K562 (cell line): ENCODE measurements at regions not wholly inside any gene's neighbourhood (a gene's known extent, or its start where the extent isn't known, plus 50 kb on each side); places are given as distances from the start of the nearest gene placed in this dataset.

Experiments used
- ATAC-seq: fragments of 200-7000 bp; cut with Tn5 transposase; 3 replicates; pipeline ENCODE4 v1.9.1; 2020; ENCODE audit warnings: moderate library complexity
- BruUV-seq: library from RNA; stranded (reverse); fragments of 400-500 nt; replicated peaks from 2 replicates; lab custom pipeline; 2021; lab: Mats Ljungman, UMichigan
- CTCF ChIA-PET: fragments of 300-600 bp; formaldehyde crosslinking; extraction: SDS; loops from one replicate; lab custom pipeline; 2021; ENCODE audit warnings: low intra/inter-chr PET ratio; lab: Yijun Ruan, JAX
- POLR2A ChIA-PET: fragments of 300-600, 350-650 bp; sonication (Branson Sonifier 250); formaldehyde crosslinking; extraction: SDS; loops from one replicate; lab custom pipeline; 2021; ENCODE audit warnings: antibody characterized with exemption, inconsistent platforms; lab: Yijun Ruan, JAX
- DNase-seq, 4 experiments: peaks; one replicate each; pipeline versions ENCODE4 v3.0.0 to v3.0.0-alpha.2; 2011 to 2018; ENCODE audit warnings: low spot score in 3 of 4, mixed read lengths in 3 of 4; ENCODE audit errors: extremely low read depth in 1 of 4
- FAIRE-seq: peaks from 2 replicates; lab custom pipeline; 2011; peaks lifted over from hg19 to GRCh38; lab: Jason Lieb, UNC
- H2AFZ ChIP-seq: 2 replicates; pipeline ENCODE4 v1.6.0; 2011; ENCODE audit warnings: low read depth, low read length, control low read depth, inconsistent platforms
- H3K27ac ChIP-seq: fragments of 200-600 bp; 3 replicates; pipeline ENCODE4 v1.8.0; 2011; ENCODE audit warnings: low read depth, mild to moderate bottlenecking, control low read depth, inconsistent platforms, low read length, moderate library complexity, mixed read lengths; ENCODE audit errors: extremely low read depth
- H3K27me3 ChIP-seq, 2 experiments: fragments of 300-600 bp in 1 of 2; 2 replicates in 1 of 2; 3 replicates in 1 of 2; pipeline versions ENCODE4 v1.6.0 to v1.8.0; 2011; ENCODE audit warnings: inconsistent platforms in 2 of 2, low read length in 2 of 2, mild to moderate bottlenecking in 1 of 2, mixed read lengths in 1 of 2, moderate library complexity in 1 of 2; ENCODE audit not compliant: control insufficient read depth in 2 of 2, insufficient read depth in 2 of 2
- H3K36me3 ChIP-seq: fragments of 300-600 bp; 3 replicates; pipeline ENCODE4 v1.8.0; 2011; ENCODE audit warnings: mild to moderate bottlenecking, low read length, inconsistent platforms; ENCODE audit not compliant: control insufficient read depth, insufficient read depth
- H3K4me1 ChIP-seq, 2 experiments: fragments of 200-600 bp in 1 of 2; replicated peaks in 1 of 2; 2 replicates in 1 of 2; 3 replicates in 1 of 2; pipeline versions ENCODE4 v1.5.1 to v1.8.0; 2011; ENCODE audit warnings: inconsistent platforms in 2 of 2, low read length in 2 of 2, mild to moderate bottlenecking in 1 of 2, mixed read lengths in 1 of 2, moderate library complexity in 1 of 2; ENCODE audit not compliant: control insufficient read depth in 2 of 2, insufficient read depth in 2 of 2
- H3K4me2 ChIP-seq: 2 replicates; pipeline ENCODE4 v1.6.1; 2011; ENCODE audit warnings: low read length, control low read depth, inconsistent platforms, mixed read lengths; ENCODE audit not compliant: insufficient read depth
- H3K4me3 ChIP-seq: fragments of 200-600 bp; sonication (generic), shearing (Covaris generic); 2 replicates; pipeline ENCODE4 v1.5.1; 2016; ENCODE audit warnings: control low read depth, inconsistent platforms
- H3K79me2 ChIP-seq: fragments of 200-600 bp; 3 replicates; pipeline ENCODE4 v1.8.0; 2011; ENCODE audit warnings: low read length, inconsistent platforms; ENCODE audit not compliant: control insufficient read depth, insufficient read depth
- H3K9ac ChIP-seq, 2 experiments: 2 replicates each; pipeline versions ENCODE4 v1.6.0 to v1.6.1; 2011; ENCODE audit warnings: low read depth in 2 of 2, low read length in 2 of 2, control low read depth in 1 of 2, inconsistent platforms in 1 of 2, mild to moderate bottlenecking in 1 of 2, mixed read lengths in 1 of 2; ENCODE audit not compliant: insufficient read depth in 1 of 2
- H3K9me1 ChIP-seq: one replicate; pipeline ENCODE4 v1.6.0; 2011; ENCODE audit warnings: inconsistent platforms, mild to moderate bottlenecking, low read length, moderate library complexity; ENCODE audit not compliant: control insufficient read depth, insufficient read depth
- H3K9me3 ChIP-seq: replicated peaks from 2 replicates; pipeline ENCODE4 v1.5.1; 2011; ENCODE audit warnings: low read depth, low read length, inconsistent platforms; ENCODE audit not compliant: control insufficient read depth, insufficient read depth
- H4K20me1 ChIP-seq: replicated peaks from 2 replicates; pipeline ENCODE4 v1.6.1; 2011; ENCODE audit warnings: low read length, inconsistent platforms, mixed read lengths; ENCODE audit not compliant: control insufficient read depth, insufficient read depth
- ARID3A ChIP-seq: IDR thresholded peaks from 2 replicates; pipeline ENCODE4 v1.6.1; 2012; ENCODE audit warnings: low read depth, low read length, improper control_type of control experiment, borderline replicate concordance
- FOXP4 ChIP-seq: sonication (generic); formaldehyde crosslinking; IDR thresholded peaks from 2 replicates; pipeline ENCODE4 v1.8.0; 2022; ENCODE audit warnings: mild to moderate bottlenecking, missing genetic modification reagents, borderline replicate concordance
- HSF4 ChIP-seq: fragments of 250-450 bp; sonication (Bioruptor Pico); IDR thresholded peaks from 2 replicates; pipeline ENCODE4 v2.1.2; 2022; ENCODE audit warnings: mild to moderate bottlenecking, moderate library complexity, borderline replicate concordance
- MAFK ChIP-seq: IDR thresholded peaks from 2 replicates; pipeline ENCODE4 v1.6.1; 2011; ENCODE audit warnings: low read length, improper control_type of control experiment
- MCM5 ChIP-seq: fragments of 450-650 bp; IDR thresholded peaks from 2 replicates; pipeline ENCODE4 v1.6.1; 2016; ENCODE audit warnings: low read depth
- NCOA1 ChIP-seq: fragments of 450-650 bp; IDR thresholded peaks from 2 replicates; pipeline ENCODE4 v1.6.1; 2016; ENCODE audit warnings: low read depth
- POLR3A ChIP-seq: IDR thresholded peaks from 2 replicates; pipeline ENCODE4 v1.6.1; 2011; ENCODE audit warnings: borderline replicate concordance, mild to moderate bottlenecking, moderate library complexity; ENCODE audit not compliant: insufficient read length, insufficient read depth; ENCODE audit errors: extremely low read depth
- PREB ChIP-seq: sonication (generic); formaldehyde crosslinking; IDR thresholded peaks from 2 replicates; pipeline ENCODE4 v1.8.1; 2023; ENCODE audit warnings: mild to moderate bottlenecking, missing genetic modification reagents
- RBM15 ChIP-seq: fragments of 200-400 bp; formaldehyde crosslinking; IDR thresholded peaks from 2 replicates; pipeline ENCODE4 v1.6.1; 2018; ENCODE audit warnings: mild to moderate bottlenecking, low read length, moderate library complexity; ENCODE audit not compliant: insufficient read depth
- SRSF7 ChIP-seq: fragments of 200-400 bp; formaldehyde crosslinking; optimal IDR thresholded peaks from 2 replicates; pipeline ENCODE3; 2017; ENCODE audit warnings: mild to moderate bottlenecking, low read depth, low read length
- TBP ChIP-seq: optimal IDR thresholded peaks from 2 replicates; pipeline ENCODE3; 2011; ENCODE audit warnings: low read depth, low read length, improper control_type of control experiment
- U2AF1 ChIP-seq: fragments of 200-400 bp; formaldehyde crosslinking; optimal IDR thresholded peaks from 2 replicates; pipeline ENCODE3; 2017; ENCODE audit warnings: mild to moderate bottlenecking, low read depth, low read length, moderate library complexity
- YBX1 ChIP-seq: fragments of 450-650 bp; IDR thresholded peaks from 2 replicates; pipeline ENCODE4 v1.7.1; 2016; ENCODE audit warnings: mild to moderate bottlenecking
- ZNF740 ChIP-seq, 3 experiments: fragments of 200-800 bp in 1 of 3; sonication (Bioruptor generic) in 1 of 3; sonication (generic) in 1 of 3; formaldehyde crosslinking in 1 of 3; IDR thresholded peaks; 2 replicates each; pipeline versions ENCODE4 v1.6.1 to v1.8.0; 2016 to 2022; ENCODE audit warnings: mild to moderate bottlenecking in 2 of 3, missing compliant biosample characterization in 2 of 3, missing genetic modification characterization in 2 of 3, missing genetic modification reagents in 1 of 3
- WGBS: fragments of 100-300 bp; shearing (Covaris generic); methylation state at CpG from one replicate; pipeline ENCODE4 v1.1.6; 2016; ENCODE audit warnings: low coverage, mixed read lengths; ENCODE audit not compliant: insufficient coverage; ENCODE audit errors: missing lambda C conversion rate; 5-methylcytosine and 5-hydroxymethylcytosine counted together
- in situ Hi-C: fragments of 300-500 bp; cut with MboI; formaldehyde crosslinking; loops from 4 replicates; pipeline ENCODE4 v1.15.0; 2018; ENCODE audit warnings: inconsistent platforms, mixed read lengths
- intact Hi-C: fragments of 100-400 bp; cut with micrococcal nuclease; formaldehyde crosslinking; loops from 2 replicates; pipeline ENCODE4 v1.14.2; 2022

- in situ Hi-C loops: no loop called here
- no TSS peak for BruUV-seq
- Histone ChIP-seq H3K4me3 (no peak overlapping the region), H3K79me2 (no peaks in the 10 kb centered on the region), H4K20me1 (no peaks in the 10 kb centered on the region), H3K27me3 (no peaks in the 10 kb centered on the region), H3K9me1 (no peaks in the 10 kb centered on the region), H3K27ac (no peak overlapping the region), H3K36me3 (no peaks in the 10 kb centered on the region), H3K4me1 (no peaks in the 10 kb centered on the region)
- DNase-seq (no peak), ATAC-seq (no peak)
- ChIA-PET CTCF (no interaction called here), POLR2A (no interaction called here)
- WGBS: 2% methylated on average over 2 of the region's 2 CpGs
- no peak for TF ChIP-seq NCOA1
- no peak for TF ChIP-seq YBX1
- no peak for TF ChIP-seq RBM15
- no peak for TF ChIP-seq FOXP4 (CRISPR knock-in tag)
- TF ChIP-seq PREB (CRISPR knock-in tag): no peak
- TF ChIP-seq SRSF7: no peak
- TF ChIP-seq ARID3A: no peak
- TF ChIP-seq ZNF740 (CRISPR knock-in tag; IDR thresholded peaks at IDR 0.05): no peak
- TF ChIP-seq ZNF740 (tag; IDR thresholded peaks at IDR 0.05): no peak
- no peak for TF ChIP-seq MCM5
- no peak for TF ChIP-seq MAFK
- no peak for TF ChIP-seq HSF4
- TF ChIP-seq POLR3A: no peak
- TF ChIP-seq TBP: no peak
- no peak for TF ChIP-seq U2AF1
- TF ChIP-seq, all 486 proteins: peak for 0
- no peak overlapping the region for H3K4me2 ChIP-seq
- H3K9ac ChIP-seq: no peak overlapping the region
- intact Hi-C loops: no loop called here
- H2AFZ ChIP-seq: no peak overlapping the region
- H3K9me3 ChIP-seq: no peaks in the 10 kb centered on the region
- no peak for FAIRE-seq
Measured at GRCh38 chr7:108736221-108736891, 166.7 kb downstream of the DNAJB9 start.
